Calu3 (cell line): ENCODE measurements at regions not wholly inside any gene's neighbourhood (a gene's known extent, or its start where the extent isn't known, plus 50 kb on each side); places are given as distances from the start of the nearest gene placed in this dataset.
"Not testable (repeated sequence)": the region's sequence is repeated elsewhere in the genome, so short reads cannot be mapped to it uniquely, and the experiment has no call there.

Source experiments
- BruUV-seq: library from RNA; stranded (reverse); fragments of 400-500 nt; replicated peaks from 2 replicates; lab custom pipeline; 2021; lab: Mats Ljungman, UMichigan
- CTCF ChIA-PET: fragments of 300-600 bp; sonication (Branson Sonifier 250); formaldehyde crosslinking; loops from one replicate; lab custom pipeline; 2022; ENCODE audit warnings: antibody characterized with exemption; lab: Charles Lee
- DNase-seq: peaks from one replicate; pipeline ENCODE4 v3.0.0; 2022
- H3K27ac Mint-ChIP-seq: one replicate; pipeline ENCODE4 v1.8.0; 2022; ENCODE audit warnings: mixed read lengths; ENCODE audit not compliant: unreplicated experiment
- H3K27me3 Mint-ChIP-seq: one replicate; pipeline ENCODE4 v1.8.0; 2022; ENCODE audit warnings: mixed read lengths; ENCODE audit not compliant: unreplicated experiment
- H3K36me3 Mint-ChIP-seq: one replicate; pipeline ENCODE4 v1.8.0; 2022; ENCODE audit warnings: mild to moderate bottlenecking, moderate library complexity, mixed read lengths; ENCODE audit not compliant: insufficient read depth, unreplicated experiment
- H3K4me1 Mint-ChIP-seq: one replicate; pipeline ENCODE4 v1.8.0; 2022; ENCODE audit warnings: mild to moderate bottlenecking, low read depth, mixed read lengths; ENCODE audit not compliant: unreplicated experiment
- H3K4me3 Mint-ChIP-seq: one replicate; pipeline ENCODE4 v1.8.0; 2022; ENCODE audit warnings: mild to moderate bottlenecking, low read depth, moderate library complexity, mixed read lengths; ENCODE audit not compliant: unreplicated experiment
- H3K9me3 Mint-ChIP-seq: one replicate; pipeline ENCODE4 v1.8.0; 2022; ENCODE audit warnings: low read depth, mixed read lengths; ENCODE audit not compliant: unreplicated experiment
- CTCF ChIP-seq: fragments of 200-600 bp; IDR thresholded peaks from one replicate; pipeline ENCODE4 v1.8.0; 2022; ENCODE audit warnings: antibody characterized with exemption; ENCODE audit not compliant: unreplicated experiment
- intact Hi-C: fragments of 100-400 bp; cut with micrococcal nuclease; formaldehyde crosslinking; loops from one replicate; pipeline ENCODE4 v1.10.0; 2022; ENCODE audit not compliant: unreplicated experiment

GRCh38 chr4:72712997-72713396, 144.0 kb upstream of the ADAMTS3 start:
- no TSS peak for BruUV-seq

DNA sequence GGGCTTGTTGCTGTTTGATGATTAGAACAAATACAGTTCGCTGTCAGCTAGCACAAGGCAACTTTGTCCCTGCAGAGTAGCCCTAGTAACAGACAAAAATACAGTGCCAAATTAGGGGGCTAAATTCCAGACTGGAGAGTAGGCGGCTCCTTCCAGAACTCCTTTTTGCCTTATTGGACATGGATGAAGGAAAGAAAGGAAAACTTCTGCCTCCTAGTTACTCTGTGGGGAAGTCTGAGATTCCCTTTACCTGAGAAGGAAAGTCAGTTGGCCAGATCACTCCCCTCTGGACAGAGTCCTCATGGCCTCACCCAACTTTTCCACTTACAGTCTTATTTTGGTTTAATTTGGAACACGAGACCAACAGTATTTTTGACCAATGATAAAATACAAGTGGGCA, 140.5 kb upstream of the ADAMTS3 start:
- no peaks in the 10 kb centered on the region for H3K9me3 Mint-ChIP-seq
- BruUV-seq = no TSS peak
- peaks cover 3% of the 10 kb centered on the region for H3K27me3 Mint-ChIP-seq
- H3K27ac Mint-ChIP-seq = no peak overlapping the region
- intact Hi-C loops = loop anchor here (10.0 kb wide), 1 partner anchor 415 kb away; no protein-coding TSS in a partner anchor
- no peaks in the 10 kb centered on the region for H3K4me1 Mint-ChIP-seq
- no peak overlapping the region for H3K4me3 Mint-ChIP-seq
- no peak for DNase-seq
- CTCF ChIA-PET = no interaction called here
- no peak for TF ChIP-seq CTCF
- H3K36me3 Mint-ChIP-seq = no peaks in the 10 kb centered on the region

More at GRCh38 chr4:72712997-72713396, 144.0 kb upstream of the ADAMTS3 start:
- CTCF ChIA-PET = no interaction called here
- intact Hi-C loops = no loop called here
- no peaks in the 10 kb centered on the region for H3K36me3 Mint-ChIP-seq
- TF ChIP-seq CTCF = no peak
- no peak overlapping the region for H3K27ac Mint-ChIP-seq
- peaks cover 15% of the 10 kb centered on the region for H3K27me3 Mint-ChIP-seq
- DNase-seq = no peak
- no peaks in the 10 kb centered on the region for H3K4me1 Mint-ChIP-seq
- no peaks in the 10 kb centered on the region for H3K9me3 Mint-ChIP-seq
- no peak overlapping the region for H3K4me3 Mint-ChIP-seq

GRCh38 chr4:72706684-72707083, 137.7 kb upstream of the ADAMTS3 start:
- H3K4me1 Mint-ChIP-seq = no peaks in the 10 kb centered on the region
- no peaks in the 10 kb centered on the region for H3K27me3 Mint-ChIP-seq
- H3K36me3 Mint-ChIP-seq = no peaks in the 10 kb centered on the region
- no peak overlapping the region for H3K27ac Mint-ChIP-seq
- CTCF ChIA-PET = no interaction called here
- no peak for TF ChIP-seq CTCF
- intact Hi-C loops = loop anchor here (10.0 kb wide), 1 partner anchor 412 kb away; no protein-coding TSS in a partner anchor
- H3K9me3 Mint-ChIP-seq = no peaks in the 10 kb centered on the region
- H3K4me3 Mint-ChIP-seq = no peak overlapping the region
- BruUV-seq = no TSS peak
- no peak for DNase-seq

DNA sequence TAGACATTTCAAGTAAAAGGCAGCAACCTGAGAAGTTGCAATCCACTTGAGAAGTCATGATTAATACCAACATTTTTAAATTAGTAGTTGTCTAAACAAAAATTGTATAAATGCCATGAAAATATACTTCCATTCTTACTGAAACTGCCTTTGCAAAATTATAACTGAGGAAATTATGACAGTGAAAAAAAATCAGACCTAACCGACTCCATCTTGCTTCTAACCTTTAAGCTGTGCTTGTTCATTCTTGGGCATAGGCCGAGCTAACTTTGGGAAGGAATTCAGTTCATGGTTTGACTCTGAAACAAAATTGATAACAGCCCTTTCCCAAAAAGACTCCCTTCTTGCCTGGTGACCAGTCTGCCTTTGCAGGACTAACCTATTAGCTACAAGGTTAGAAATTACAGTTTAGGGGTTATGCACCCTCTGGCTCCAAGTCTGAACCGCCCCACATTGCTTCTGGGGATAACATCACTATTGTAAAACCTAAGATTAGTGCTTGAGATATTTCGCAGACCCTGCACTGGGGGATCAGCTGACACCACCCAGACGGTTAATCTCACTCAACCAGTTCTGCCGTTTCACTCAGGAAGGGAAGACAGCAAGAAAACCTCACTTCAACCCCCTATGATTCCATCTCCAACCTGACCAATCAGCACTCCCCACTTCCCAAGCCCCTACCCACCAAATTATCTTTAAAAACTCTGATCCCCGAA, 136.1 kb upstream of the ADAMTS3 start:
- DNase-seq, H3K9me3 Mint-ChIP-seq, H3K4me3 Mint-ChIP-seq, H3K4me1 Mint-ChIP-seq, CTCF ChIA-PET, H3K27me3 Mint-ChIP-seq, H3K36me3 Mint-ChIP-seq, H3K27ac Mint-ChIP-seq, BruUV-seq: not testable (repeated sequence)
- intact Hi-C loops = loop anchor here (5.0 to 10.0 kb wide), 2 partner anchors 182 to 410 kb away; no protein-coding TSS in a partner anchor

DNA sequence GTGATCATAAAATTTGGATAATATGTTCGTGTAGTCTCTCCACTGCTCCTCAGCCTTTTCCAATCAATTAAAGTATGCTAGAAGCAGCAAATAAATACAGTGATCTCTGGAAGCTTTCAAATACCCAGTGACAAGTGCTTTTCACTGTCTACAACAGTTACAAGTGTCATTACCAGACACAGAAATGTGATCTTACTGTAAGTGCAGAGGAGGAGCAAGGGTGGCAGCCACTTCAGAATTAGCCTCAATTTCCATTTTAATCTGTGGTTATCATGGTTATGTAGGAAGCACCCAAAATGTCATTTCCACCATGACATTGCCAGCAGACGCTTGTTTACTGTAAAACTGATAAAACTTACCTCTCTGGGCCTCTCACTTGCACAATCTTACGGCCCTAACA, 133.9 kb upstream of the ADAMTS3 start:
- no peak for DNase-seq
- H3K36me3 Mint-ChIP-seq = no peaks in the 10 kb centered on the region
- BruUV-seq = no TSS peak
- no peaks in the 10 kb centered on the region for H3K27me3 Mint-ChIP-seq
- H3K9me3 Mint-ChIP-seq = no peaks in the 10 kb centered on the region
- TF ChIP-seq CTCF = no peak
- CTCF ChIA-PET = no interaction called here
- H3K4me3 Mint-ChIP-seq = no peak overlapping the region
- no peak overlapping the region for H3K27ac Mint-ChIP-seq
- H3K4me1 Mint-ChIP-seq = no peaks in the 10 kb centered on the region
- intact Hi-C loops = loop anchor here (1.0 to 10.0 kb wide), 3 partner anchors 184 to 408 kb away; no protein-coding TSS in a partner anchor
